ENCODE measurements at regions not wholly inside any gene's neighbourhood (a gene's known extent, or its start where the extent isn't known, plus 50 kb on each side); places are given as distances from the start of the nearest gene placed in this dataset.

DNA sequence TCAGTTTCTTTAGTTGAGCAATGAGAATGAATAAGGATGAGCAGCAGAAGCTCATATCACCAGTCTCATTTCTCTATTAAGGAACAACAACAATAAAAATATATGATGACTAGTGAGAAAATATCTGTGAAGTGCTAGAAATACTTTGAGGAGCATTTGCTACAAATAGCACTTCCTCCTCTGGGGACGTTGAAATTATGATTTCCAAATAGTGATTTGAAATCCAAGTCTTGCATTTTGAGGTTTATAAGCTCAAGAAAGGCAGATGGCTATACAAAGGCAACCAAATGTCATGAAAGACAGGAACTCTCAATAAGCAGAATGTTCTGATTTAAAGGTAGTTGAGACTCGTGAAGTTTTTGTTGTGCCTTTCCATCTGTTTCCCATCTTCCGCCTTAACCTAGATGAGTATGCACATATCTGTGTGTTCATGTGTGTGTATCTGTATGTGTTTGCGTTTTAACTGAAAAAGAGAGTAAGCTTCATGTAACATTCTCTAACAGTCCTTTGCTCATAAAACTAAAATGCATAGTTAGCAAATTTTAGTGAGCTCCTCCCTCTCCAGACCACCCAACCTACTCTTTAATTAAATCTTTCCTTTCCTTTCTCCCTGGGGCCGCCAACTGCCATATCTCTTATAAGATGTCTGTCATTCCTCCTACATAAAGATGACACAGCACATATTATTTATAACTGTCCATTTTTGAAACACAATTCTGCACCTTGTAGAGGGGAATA lies 222.6 kb upstream of the RASGEF1B start:
- TF ChIP-seq POLR2A (IDR thresholded peaks at IDR 0.05) (no peak), POLR2AphosphoS5 (IDR thresholded peaks at IDR 0.05) (no peak)
- TF ChIP-seq, protein P1, sequence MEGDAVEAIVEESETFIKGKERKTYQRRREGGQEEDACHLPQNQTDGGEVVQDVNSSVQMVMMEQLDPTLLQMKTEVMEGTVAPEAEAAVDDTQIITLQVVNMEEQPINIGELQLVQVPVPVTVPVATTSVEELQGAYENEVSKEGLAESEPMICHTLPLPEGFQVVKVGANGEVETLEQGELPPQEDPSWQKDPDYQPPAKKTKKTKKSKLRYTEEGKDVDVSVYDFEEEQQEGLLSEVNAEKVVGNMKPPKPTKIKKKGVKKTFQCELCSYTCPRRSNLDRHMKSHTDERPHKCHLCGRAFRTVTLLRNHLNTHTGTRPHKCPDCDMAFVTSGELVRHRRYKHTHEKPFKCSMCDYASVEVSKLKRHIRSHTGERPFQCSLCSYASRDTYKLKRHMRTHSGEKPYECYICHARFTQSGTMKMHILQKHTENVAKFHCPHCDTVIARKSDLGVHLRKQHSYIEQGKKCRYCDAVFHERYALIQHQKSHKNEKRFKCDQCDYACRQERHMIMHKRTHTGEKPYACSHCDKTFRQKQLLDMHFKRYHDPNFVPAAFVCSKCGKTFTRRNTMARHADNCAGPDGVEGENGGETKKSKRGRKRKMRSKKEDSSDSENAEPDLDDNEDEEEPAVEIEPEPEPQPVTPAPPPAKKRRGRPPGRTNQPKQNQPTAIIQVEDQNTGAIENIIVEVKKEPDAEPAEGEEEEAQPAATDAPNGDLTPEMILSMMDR (IDR thresholded peaks at IDR 0.05 in 8 of 11, conservative IDR thresholded peaks at IDR 0.05 in 3 of 11) = no peak

All from spleen (tissue), 7 donors.